ENCODE measurements at regions not wholly inside any gene's neighbourhood (a gene's known extent, or its start where the extent isn't known, plus 50 kb on each side); places are given as distances from the start of the nearest gene placed in this dataset.
A peak's percentile ranks its signal among the peaks of the same experiment; 100 is the strongest.

DNA sequence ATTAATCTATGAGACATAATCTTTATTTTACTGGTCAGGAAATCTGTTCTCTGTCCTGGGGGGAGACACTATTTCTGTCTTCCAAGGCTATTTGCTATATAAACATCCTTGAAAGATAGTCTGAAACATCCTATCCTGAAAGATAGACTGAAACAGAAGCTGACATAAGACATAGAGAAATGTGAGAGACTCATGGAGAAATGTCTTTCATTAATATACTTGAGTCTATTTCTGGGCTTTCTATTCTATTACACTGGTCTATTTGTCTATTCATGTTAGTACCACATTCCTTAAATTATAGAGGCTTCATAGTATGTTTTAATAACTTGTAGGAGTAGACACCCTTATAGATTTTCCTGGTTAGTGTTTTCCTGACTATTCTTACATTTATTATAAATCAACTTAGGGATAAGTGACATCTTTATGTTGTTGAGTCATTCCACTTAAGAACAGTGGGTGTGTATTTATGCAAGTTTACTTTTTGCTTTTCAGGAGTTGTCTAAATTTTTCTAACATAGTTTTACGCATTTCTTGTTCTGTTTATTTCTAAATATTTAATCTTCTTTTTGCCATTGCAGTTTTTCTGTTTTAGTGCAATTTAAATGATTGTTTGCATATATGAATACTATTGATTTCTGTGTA lies 244.9 kb upstream of the ZSWIM2 start:
- Histone ChIP-seq H3K4me3 (ENCODE audit: low read length) (no peak overlapping the region), H3K36me3 (ENCODE audit: insufficient read depth, low read length) (no peaks in the 10 kb centered on the region), H3K4me1 (ENCODE audit: insufficient read depth, low read length) (no peaks in the 10 kb centered on the region), H3K9me3 (ENCODE audit: low read length) (no peaks in the 10 kb centered on the region), H3K27me3 (ENCODE audit: insufficient read depth, low read length, poor library complexity, severe bottlenecking) (no peaks in the 10 kb centered on the region), H3K27ac (ENCODE audit: low read depth, low read length) (no peak overlapping the region)
- Mint-ChIP-seq H3K27me3 (no peaks in the 10 kb centered on the region), H3K4me3 (no peak overlapping the region), H3K4me1 (no peaks in the 10 kb centered on the region), H3K27ac (no peak overlapping the region), H3K36me3 (no peaks in the 10 kb centered on the region), H3K9me3 (peaks cover 0 to 13% (median under 1%) of the 10 kb centered on the region in 5 donors)
- POLR2A ChIA-PET: no interaction called here
- CTCF ChIA-PET: no interaction called here
- no peak for DNase-seq

DNA sequence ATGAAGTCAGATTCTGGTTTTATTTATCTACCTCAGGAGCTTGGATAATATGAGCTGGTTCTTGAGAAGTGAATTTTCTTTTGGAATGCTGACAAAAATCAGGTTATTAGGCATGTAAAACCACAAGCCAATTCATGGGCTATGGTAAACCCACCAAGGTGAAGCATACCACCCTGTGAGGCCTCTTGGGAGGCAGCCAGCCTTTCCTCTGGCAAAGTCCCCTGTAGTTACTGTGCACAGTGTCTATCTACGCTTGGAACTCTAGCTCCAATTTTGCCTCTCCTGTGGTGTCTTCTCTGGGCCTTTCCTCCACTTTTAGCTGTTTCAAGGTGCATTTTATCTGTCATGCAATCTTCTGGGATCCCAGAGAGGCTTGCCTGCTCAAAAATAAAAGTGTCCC lies 242.7 kb upstream of the ZSWIM2 start:
- no peaks in the 10 kb centered on the region for H3K36me3 ChIP-seq (ENCODE audit: insufficient read depth, low read length)
- no peak overlapping the region for H3K4me3 ChIP-seq (ENCODE audit: low read length)
- no peaks in the 10 kb centered on the region for H3K4me1 Mint-ChIP-seq
- H3K9me3 ChIP-seq (ENCODE audit: low read length): no peaks in the 10 kb centered on the region
- H3K27me3 Mint-ChIP-seq: no peaks in the 10 kb centered on the region
- H3K27ac ChIP-seq (ENCODE audit: low read depth, low read length): no peak overlapping the region
- DNase-seq: no peak
- CTCF ChIA-PET: no interaction called here
- H3K27ac Mint-ChIP-seq: peak overlapping the region in 1 of 8 donors; percentile 50
- H3K4me1 ChIP-seq (ENCODE audit: insufficient read depth, low read length): no peaks in the 10 kb centered on the region
- POLR2A ChIA-PET: no interaction called here
- peaks cover 0 to 15% (median 4%) of the 10 kb centered on the region in 5 donors for H3K9me3 Mint-ChIP-seq
- H3K4me3 Mint-ChIP-seq: no peak overlapping the region
- H3K27me3 ChIP-seq (ENCODE audit: insufficient read depth, low read length, poor library complexity, severe bottlenecking): no peaks in the 10 kb centered on the region
- H3K36me3 Mint-ChIP-seq: no peaks in the 10 kb centered on the region

DNA sequence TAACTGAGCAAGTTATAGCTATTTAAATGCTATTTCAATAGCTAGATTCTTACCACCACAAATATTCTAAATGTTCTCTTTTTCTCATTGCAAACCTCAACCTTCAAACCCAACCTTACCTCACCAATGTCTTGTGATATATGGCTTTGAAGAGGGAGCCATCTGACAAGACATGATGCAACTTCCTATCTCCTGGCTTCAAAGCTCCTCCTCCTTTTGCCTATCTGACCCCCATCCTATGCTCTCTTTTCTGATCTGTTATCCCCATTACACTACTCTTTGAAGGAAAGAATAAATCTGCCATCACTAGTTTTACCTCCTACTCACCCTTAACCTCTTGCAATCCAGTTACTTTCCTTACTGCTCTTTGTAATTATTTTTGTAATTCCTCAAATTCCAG lies 235.6 kb upstream of the ZSWIM2 start:
- Mint-ChIP-seq H3K4me3 (no peak overlapping the region), H3K36me3 (no peaks in the 10 kb centered on the region), H3K27ac (no peak overlapping the region), H3K4me1 (no peaks in the 10 kb centered on the region), H3K9me3 (peaks cover 0 to 16% (median 4%) of the 10 kb centered on the region in 5 donors), H3K27me3 (no peaks in the 10 kb centered on the region)
- Histone ChIP-seq H3K27me3 (ENCODE audit: insufficient read depth, low read length, poor library complexity, severe bottlenecking) (no peaks in the 10 kb centered on the region), H3K36me3 (ENCODE audit: insufficient read depth, low read length) (no peaks in the 10 kb centered on the region), H3K4me3 (ENCODE audit: low read length) (no peak overlapping the region), H3K9me3 (ENCODE audit: low read length) (no peaks in the 10 kb centered on the region), H3K4me1 (ENCODE audit: insufficient read depth, low read length) (no peaks in the 10 kb centered on the region), H3K27ac (ENCODE audit: low read depth, low read length) (no peak overlapping the region)
- ChIA-PET CTCF (no interaction called here), POLR2A (no interaction called here)
- DNase-seq: no peak

DNA sequence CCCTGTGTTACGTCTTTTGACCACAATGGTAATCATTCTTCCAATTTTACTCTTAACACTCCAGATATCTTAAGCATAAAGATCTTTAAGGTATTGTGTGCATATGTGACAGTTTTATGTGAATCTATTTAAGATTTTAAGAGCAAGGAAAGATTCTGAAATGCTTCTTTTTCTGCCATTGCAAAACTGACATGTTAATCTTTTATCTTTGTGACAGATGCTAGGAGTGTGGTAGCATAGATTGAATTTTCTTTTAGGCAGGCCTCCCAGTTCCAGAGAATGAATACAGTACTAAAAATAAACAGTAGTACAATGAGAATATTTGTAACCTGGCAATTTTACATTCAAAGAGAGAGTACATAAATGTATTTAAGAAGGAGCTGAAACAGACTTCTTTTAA lies 232.5 kb upstream of the ZSWIM2 start:
- Mint-ChIP-seq H3K4me1 (no peaks in the 10 kb centered on the region), H3K27me3 (no peaks in the 10 kb centered on the region), H3K4me3 (no peak overlapping the region), H3K9me3 (peaks cover 0 to 7% (median 4%) of the 10 kb centered on the region in 5 donors), H3K36me3 (peaks cover 0 to 3% (median 0%) of the 10 kb centered on the region in 3 donors), H3K27ac (no peak overlapping the region)
- Histone ChIP-seq H3K9me3 (ENCODE audit: low read length) (no peaks in the 10 kb centered on the region), H3K36me3 (ENCODE audit: insufficient read depth, low read length) (no peaks in the 10 kb centered on the region), H3K4me1 (ENCODE audit: insufficient read depth, low read length) (no peaks in the 10 kb centered on the region), H3K27me3 (ENCODE audit: insufficient read depth, low read length, poor library complexity, severe bottlenecking) (no peaks in the 10 kb centered on the region), H3K27ac (ENCODE audit: low read depth, low read length) (no peak overlapping the region), H3K4me3 (ENCODE audit: low read length) (no peak overlapping the region)
- ChIA-PET POLR2A (no interaction called here), CTCF (no interaction called here)
- no peak for DNase-seq

DNA sequence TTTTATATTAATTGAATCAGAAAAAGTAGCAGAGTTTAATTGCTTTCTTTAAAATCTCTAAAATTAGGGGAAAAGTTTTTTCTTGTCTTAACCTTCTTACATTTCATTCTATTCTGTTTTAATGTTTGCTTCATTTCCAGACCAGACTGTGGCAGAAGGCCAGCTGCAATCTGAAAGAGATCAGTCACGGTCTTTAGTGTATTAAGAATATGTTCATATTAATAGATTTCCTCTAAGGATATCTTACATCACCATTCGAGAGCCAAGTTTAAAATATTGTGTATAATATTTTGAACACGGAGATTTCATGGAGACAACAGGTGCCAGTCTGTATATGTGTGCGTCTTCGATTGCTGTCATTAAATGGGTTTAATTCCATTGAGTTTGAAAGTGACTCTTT lies 230.9 kb upstream of the ZSWIM2 start:
- H3K9me3 ChIP-seq (ENCODE audit: low read length): no peaks in the 10 kb centered on the region
- Mint-ChIP-seq H3K27me3 (no peaks in the 10 kb centered on the region), H3K9me3 (peaks cover 0 to 4% (median 2%) of the 10 kb centered on the region in 5 donors), H3K4me3 (no peak overlapping the region), H3K27ac (no peak overlapping the region), H3K4me1 (no peaks in the 10 kb centered on the region), H3K36me3 (peaks cover 0 to 3% (median 0%) of the 10 kb centered on the region in 3 donors)
- H3K36me3 ChIP-seq (ENCODE audit: insufficient read depth, low read length): no peaks in the 10 kb centered on the region
- ChIA-PET POLR2A (no interaction called here), CTCF (no interaction called here)
- H3K4me1 ChIP-seq (ENCODE audit: insufficient read depth, low read length): no peaks in the 10 kb centered on the region
- no peak for DNase-seq
- no peak overlapping the region for H3K4me3 ChIP-seq (ENCODE audit: low read length)
- no peak overlapping the region for H3K27ac ChIP-seq (ENCODE audit: low read depth, low read length)
- no peaks in the 10 kb centered on the region for H3K27me3 ChIP-seq (ENCODE audit: insufficient read depth, low read length, poor library complexity, severe bottlenecking)

DNA sequence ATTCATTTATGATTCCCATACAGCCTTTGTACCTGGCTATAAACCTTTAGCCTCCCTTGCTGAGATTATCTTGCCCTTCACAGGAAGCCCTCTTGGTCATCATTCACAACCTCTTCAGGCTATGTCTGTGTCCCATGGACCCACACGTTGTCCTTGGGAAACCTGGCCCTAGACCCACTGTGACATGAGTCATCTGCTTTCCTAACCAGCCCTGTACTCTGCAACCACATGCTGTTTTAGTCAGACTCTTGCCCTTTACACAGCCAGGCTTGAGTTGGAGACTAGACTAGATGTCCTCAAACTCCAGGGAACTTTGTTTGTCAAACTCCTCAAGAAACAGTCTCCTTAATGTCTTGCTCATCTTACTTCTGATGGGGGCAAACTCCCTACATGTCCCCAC lies 229.3 kb upstream of the ZSWIM2 start:
- ChIA-PET POLR2A (no interaction called here), CTCF (no interaction called here)
- H3K4me3 Mint-ChIP-seq: no peak overlapping the region
- H3K4me3 ChIP-seq (ENCODE audit: low read length): no peak overlapping the region
- H3K4me1 Mint-ChIP-seq: no peaks in the 10 kb centered on the region
- H3K4me1 ChIP-seq (ENCODE audit: insufficient read depth, low read length): no peaks in the 10 kb centered on the region
- H3K27me3 ChIP-seq (ENCODE audit: insufficient read depth, low read length, poor library complexity, severe bottlenecking): no peaks in the 10 kb centered on the region
- H3K36me3 ChIP-seq (ENCODE audit: insufficient read depth, low read length): no peaks in the 10 kb centered on the region
- H3K27ac Mint-ChIP-seq: no peak overlapping the region
- no peaks in the 10 kb centered on the region for H3K27me3 Mint-ChIP-seq
- DNase-seq: no peak
- peaks cover 0 to 4% (median 0%) of the 10 kb centered on the region in 5 donors for H3K9me3 Mint-ChIP-seq
- no peak overlapping the region for H3K27ac ChIP-seq (ENCODE audit: low read depth, low read length)
- H3K36me3 Mint-ChIP-seq: peaks cover 0 to 3% (median 0%) of the 10 kb centered on the region in 3 donors
- no peaks in the 10 kb centered on the region for H3K9me3 ChIP-seq (ENCODE audit: low read length)

DNA sequence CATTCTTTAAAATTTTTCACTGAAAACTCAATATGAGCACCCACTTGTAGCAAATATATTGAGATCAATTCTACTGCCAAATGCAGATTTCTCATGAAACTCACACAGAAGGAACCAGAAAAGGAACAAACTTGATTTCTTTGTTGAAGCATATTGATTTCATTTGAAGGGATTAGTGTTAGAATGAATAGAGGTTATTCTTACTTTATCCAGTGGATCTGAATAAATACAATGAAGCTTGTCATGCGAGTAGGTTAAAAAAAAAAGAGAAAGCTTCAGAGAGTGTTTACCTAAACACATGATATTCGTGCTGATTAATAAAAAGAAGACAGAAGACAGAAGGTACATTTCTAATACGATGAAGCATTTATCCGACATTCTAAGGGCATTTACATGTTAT lies 226.7 kb upstream of the ZSWIM2 start:
- Mint-ChIP-seq H3K27me3 (no peaks in the 10 kb centered on the region), H3K36me3 (peaks cover 0 to 3% (median 0%) of the 10 kb centered on the region in 3 donors), H3K4me1 (no peaks in the 10 kb centered on the region), H3K9me3 (peaks cover 0 to 4% (median 3%) of the 10 kb centered on the region in 5 donors), H3K27ac (no peak overlapping the region), H3K4me3 (no peak overlapping the region)
- Histone ChIP-seq H3K36me3 (ENCODE audit: insufficient read depth, low read length) (no peaks in the 10 kb centered on the region), H3K9me3 (ENCODE audit: low read length) (no peaks in the 10 kb centered on the region), H3K4me1 (ENCODE audit: insufficient read depth, low read length) (no peaks in the 10 kb centered on the region), H3K4me3 (ENCODE audit: low read length) (no peak overlapping the region), H3K27ac (ENCODE audit: low read depth, low read length) (no peak overlapping the region), H3K27me3 (ENCODE audit: insufficient read depth, low read length, poor library complexity, severe bottlenecking) (no peaks in the 10 kb centered on the region)
- CTCF ChIA-PET: no interaction called here
- DNase-seq: no peak
- POLR2A ChIA-PET: no interaction called here

DNA sequence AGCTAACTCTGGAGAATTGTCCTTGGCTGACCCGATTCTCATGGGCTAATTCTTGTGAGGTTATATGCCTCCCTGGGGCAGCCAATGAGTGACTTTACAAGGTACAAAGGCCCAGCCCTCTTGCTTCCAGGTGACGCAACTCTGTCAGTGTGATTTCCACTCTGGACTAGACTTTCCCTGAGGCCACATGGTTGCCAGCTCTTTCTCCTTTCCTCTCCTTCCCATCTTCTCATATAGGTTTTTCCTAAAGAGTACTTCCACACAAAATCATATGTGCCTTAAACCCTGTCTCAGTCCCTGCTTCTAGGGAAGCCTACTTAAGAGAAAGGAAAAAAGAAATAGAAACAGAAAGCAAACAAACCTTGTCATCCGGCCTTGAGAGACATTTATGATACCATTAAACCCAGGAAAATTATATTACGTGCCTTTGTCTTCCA lies 226.2 kb upstream of the ZSWIM2 start:
- ChIA-PET POLR2A (no interaction called here), CTCF (no interaction called here)
- Histone ChIP-seq H3K27me3 (ENCODE audit: insufficient read depth, low read length, poor library complexity, severe bottlenecking) (no peaks in the 10 kb centered on the region), H3K4me1 (ENCODE audit: insufficient read depth, low read length) (no peaks in the 10 kb centered on the region), H3K27ac (ENCODE audit: low read depth, low read length) (no peak overlapping the region), H3K36me3 (ENCODE audit: insufficient read depth, low read length) (no peaks in the 10 kb centered on the region), H3K4me3 (ENCODE audit: low read length) (no peak overlapping the region), H3K9me3 (ENCODE audit: low read length) (no peaks in the 10 kb centered on the region)
- Mint-ChIP-seq H3K27ac (no peak overlapping the region), H3K9me3 (peaks cover 0 to 4% (median 3%) of the 10 kb centered on the region in 5 donors), H3K27me3 (no peaks in the 10 kb centered on the region), H3K4me1 (no peaks in the 10 kb centered on the region), H3K4me3 (no peak overlapping the region), H3K36me3 (peaks cover 0 to 3% (median 0%) of the 10 kb centered on the region in 3 donors)
- DNase-seq: no peak

DNA sequence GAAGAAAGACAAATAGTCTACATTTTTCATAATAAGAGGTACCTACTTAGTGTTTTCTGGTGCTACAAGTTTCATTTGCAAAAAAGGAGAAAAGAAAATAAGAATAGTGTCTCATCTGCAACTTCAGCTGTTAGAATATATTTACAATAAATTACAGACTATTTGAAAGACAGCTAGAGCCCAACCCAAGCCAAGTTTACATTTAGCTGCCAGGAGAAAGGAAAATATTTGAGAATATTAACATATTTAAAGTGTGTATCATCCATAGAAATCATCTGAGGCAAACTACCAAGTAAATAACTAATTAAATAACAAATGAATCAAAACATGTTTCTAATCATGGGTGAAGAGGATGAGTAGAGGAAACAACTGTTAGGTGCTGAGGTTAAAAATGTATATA lies 209.2 kb upstream of the ZSWIM2 start:
- POLR2A ChIA-PET: no interaction called here
- no peak overlapping the region for H3K4me3 Mint-ChIP-seq
- Histone ChIP-seq H3K36me3 (ENCODE audit: insufficient read depth, low read length) (no peaks in the 10 kb centered on the region), H3K27me3 (ENCODE audit: insufficient read depth, low read length, poor library complexity, severe bottlenecking) (no peaks in the 10 kb centered on the region), H3K9me3 (ENCODE audit: low read length) (no peaks in the 10 kb centered on the region), H3K27ac (ENCODE audit: low read depth, low read length) (no peak overlapping the region), H3K4me3 (ENCODE audit: low read length) (no peak overlapping the region), H3K4me1 (ENCODE audit: insufficient read depth, low read length) (no peaks in the 10 kb centered on the region)
- H3K4me1 Mint-ChIP-seq: no peaks in the 10 kb centered on the region
- CTCF ChIA-PET: no interaction called here
- no peak for DNase-seq
- H3K9me3 Mint-ChIP-seq: peaks cover 2 to 6% (median 3%) of the 10 kb centered on the region in 5 donors
- no peaks in the 10 kb centered on the region for H3K36me3 Mint-ChIP-seq
- no peaks in the 10 kb centered on the region for H3K27me3 Mint-ChIP-seq
- no peak overlapping the region for H3K27ac Mint-ChIP-seq

Data from CD8-positive, alpha-beta memory T cell (primary cell).